Ascending aorta (tissue), 2 donors: ENCODE measurements at regions not wholly inside any gene's neighbourhood (a gene's known extent, or its start where the extent isn't known, plus 50 kb on each side); places are given as distances from the start of the nearest gene placed in this dataset.

ENCODE experiments used
- DNase-seq, 2 donors: peaks; one replicate each; pipeline ENCODE4 v3.0.0-alpha.2; 2019; ENCODE audit warnings: low spot score in 2 of 2
- H3K27ac ChIP-seq, 2 donors: fragments of 200-600 bp; sonication (generic); one replicate each; pipeline ENCODE4 v1.5.1; 2016 to 2017; ENCODE audit warnings: mild to moderate bottlenecking in 1 of 2
- H3K27me3 ChIP-seq: fragments of 200-600 bp; sonication (generic); one replicate; pipeline ENCODE4 v1.5.1; 2017
- H3K36me3 ChIP-seq, 2 donors: fragments of 200-600 bp; sonication (generic); one replicate each; pipeline ENCODE4 v1.5.1; 2016
- H3K4me1 ChIP-seq, 2 donors: fragments of 200-600 bp; sonication (generic); one replicate each; pipeline ENCODE4 v1.5.1; 2016 to 2017; ENCODE audit warnings: mild to moderate bottlenecking in 1 of 2
- H3K4me3 ChIP-seq, 2 donors: fragments of 200-600 bp; sonication (generic); one replicate each; pipeline ENCODE4 v1.5.1; 2016 to 2017; ENCODE audit warnings: mild to moderate bottlenecking in 1 of 2
- H3K9me3 ChIP-seq, 2 donors: fragments of 200-600 bp; sonication (generic); one replicate each; pipeline ENCODE4 v1.5.1; 2016
- CTCF ChIP-seq, 3 experiments: fragments of 200-600 bp in 2 of 3; fragments of 450-650 bp in 1 of 3; sonication (generic) in 2 of 3; IDR thresholded peaks; one replicate each; pipeline ENCODE4 v1.5.1; 2016 to 2019; ENCODE audit warnings: antibody characterized with exemption in 3 of 3, mild to moderate bottlenecking in 1 of 3, moderate library complexity in 1 of 3
- intact Hi-C: fragments of 100-400 bp; cut with DNase I; formaldehyde crosslinking; loops from one replicate; pipeline ENCODE4 v1.15.1; 2023

- TF ChIP-seq CTCF (IDR thresholded peaks at IDR 0.05) = no peak
- intact Hi-C loops = no loop called here
- Histone ChIP-seq H3K27me3 (no peaks in the 10 kb centered on the region), H3K36me3 (no peaks in the 10 kb centered on the region), H3K4me3 (no peak overlapping the region), H3K4me1 (no peaks in the 10 kb centered on the region), H3K27ac (no peak overlapping the region), H3K9me3 (peaks cover 0 to 5% of the 10 kb centered on the region in 2 donors)
- DNase-seq = no peak
Measured at GRCh38 chr5:6926491-6927038, 213.3 kb downstream of the TENT4A start.

- intact Hi-C loops = no loop called here
- Histone ChIP-seq H3K27me3 (no peaks in the 10 kb centered on the region), H3K9me3 (no peaks in the 10 kb centered on the region), H3K4me1 (no peaks in the 10 kb centered on the region), H3K36me3 (no peaks in the 10 kb centered on the region), H3K27ac (no peak overlapping the region), H3K4me3 (no peak overlapping the region)
- TF ChIP-seq CTCF (IDR thresholded peaks at IDR 0.05) = no peak
- DNase-seq = no peak
Measured at GRCh38 chr5:6936031-6936430, 222.8 kb downstream of the TENT4A start.

GRCh38 chr5:6937677-6938076 is 224.4 kb downstream of the TENT4A start:
- no peaks in the 10 kb centered on the region for H3K36me3 ChIP-seq
- H3K4me3 ChIP-seq = no peak overlapping the region
- H3K27me3 ChIP-seq = no peaks in the 10 kb centered on the region
- intact Hi-C loops = no loop called here
- no peak for DNase-seq
- no peaks in the 10 kb centered on the region for H3K4me1 ChIP-seq
- no peak overlapping the region for H3K27ac ChIP-seq
- no peaks in the 10 kb centered on the region for H3K9me3 ChIP-seq
- no peak for TF ChIP-seq CTCF (IDR thresholded peaks at IDR 0.05)

- no peak for TF ChIP-seq CTCF (IDR thresholded peaks at IDR 0.05)
- H3K27me3 ChIP-seq = no peaks in the 10 kb centered on the region
- no peaks in the 10 kb centered on the region for H3K36me3 ChIP-seq
- no peaks in the 10 kb centered on the region for H3K9me3 ChIP-seq
- H3K4me1 ChIP-seq = no peaks in the 10 kb centered on the region
- no peak for DNase-seq
- H3K27ac ChIP-seq = no peak overlapping the region
- H3K4me3 ChIP-seq = no peak overlapping the region
- intact Hi-C loops = no loop called here
Measured at GRCh38 chr5:6941631-6942030, 228.4 kb downstream of the TENT4A start.

GRCh38 chr5:6943197-6944112 is 230.2 kb downstream of the TENT4A start:
- no peak for DNase-seq
- no peak overlapping the region for H3K4me3 ChIP-seq
- no peak overlapping the region for H3K27ac ChIP-seq
- intact Hi-C loops = no loop called here
- no peaks in the 10 kb centered on the region for H3K27me3 ChIP-seq
- TF ChIP-seq CTCF (IDR thresholded peaks at IDR 0.05) = no peak
- H3K36me3 ChIP-seq = no peaks in the 10 kb centered on the region
- H3K9me3 ChIP-seq = no peaks in the 10 kb centered on the region
- no peaks in the 10 kb centered on the region for H3K4me1 ChIP-seq
